ENCODE measurements at regions not wholly inside any gene's neighbourhood (a gene's known extent, or its start where the extent isn't known, plus 50 kb on each side); places are given as distances from the start of the nearest gene placed in this dataset.

- TF ChIP-seq, protein P1, sequence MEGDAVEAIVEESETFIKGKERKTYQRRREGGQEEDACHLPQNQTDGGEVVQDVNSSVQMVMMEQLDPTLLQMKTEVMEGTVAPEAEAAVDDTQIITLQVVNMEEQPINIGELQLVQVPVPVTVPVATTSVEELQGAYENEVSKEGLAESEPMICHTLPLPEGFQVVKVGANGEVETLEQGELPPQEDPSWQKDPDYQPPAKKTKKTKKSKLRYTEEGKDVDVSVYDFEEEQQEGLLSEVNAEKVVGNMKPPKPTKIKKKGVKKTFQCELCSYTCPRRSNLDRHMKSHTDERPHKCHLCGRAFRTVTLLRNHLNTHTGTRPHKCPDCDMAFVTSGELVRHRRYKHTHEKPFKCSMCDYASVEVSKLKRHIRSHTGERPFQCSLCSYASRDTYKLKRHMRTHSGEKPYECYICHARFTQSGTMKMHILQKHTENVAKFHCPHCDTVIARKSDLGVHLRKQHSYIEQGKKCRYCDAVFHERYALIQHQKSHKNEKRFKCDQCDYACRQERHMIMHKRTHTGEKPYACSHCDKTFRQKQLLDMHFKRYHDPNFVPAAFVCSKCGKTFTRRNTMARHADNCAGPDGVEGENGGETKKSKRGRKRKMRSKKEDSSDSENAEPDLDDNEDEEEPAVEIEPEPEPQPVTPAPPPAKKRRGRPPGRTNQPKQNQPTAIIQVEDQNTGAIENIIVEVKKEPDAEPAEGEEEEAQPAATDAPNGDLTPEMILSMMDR (IDR thresholded peaks at IDR 0.05) = no peak
- no peak for TF ChIP-seq EP300 (IDR thresholded peaks at IDR 0.05; ENCODE audit: borderline replicate concordance in 1 of 2, low read depth in 1 of 2, low read length in 1 of 2)
- TF ChIP-seq RAD21 (IDR thresholded peaks at IDR 0.05; ENCODE audit: low read length) = no peak
- no peak for TF ChIP-seq YY1 (IDR thresholded peaks at IDR 0.05; ENCODE audit: low read depth)
- no peak for TF ChIP-seq MXI1 (IDR thresholded peaks at IDR 0.05; ENCODE audit: low read depth, low read length)
- no peak for TF ChIP-seq RFX5 (IDR thresholded peaks at IDR 0.05; ENCODE audit: low read length)
- no peak for TF ChIP-seq EZH2phosphoT487 (IDR thresholded peaks at IDR 0.05; ENCODE audit: borderline replicate concordance, low read depth)
- no peak for TF ChIP-seq REST (IDR thresholded peaks at IDR 0.05; ENCODE audit: low read depth, low read length)
- TF ChIP-seq SMC3 (IDR thresholded peaks at IDR 0.05; ENCODE audit: low read depth, low read length) = no peak
Measured at GRCh38 chr2:128370468-128371247, 52.0 kb upstream of the HS6ST1 start.

Data from SK-N-SH (cell line).